ENCODE measurements at regions not wholly inside any gene's neighbourhood (a gene's known extent, or its start where the extent isn't known, plus 50 kb on each side); places are given as distances from the start of the nearest gene placed in this dataset.
"Not testable (repeated sequence)": the region's sequence is repeated elsewhere in the genome, so short reads cannot be mapped to it uniquely, and the experiment has no call there.

GRCh38 chr13:62375653-62376052 lies 960.0 kb upstream of the PCDH20 start:
- no peaks in the 10 kb centered on the region for H3K36me3 ChIP-seq
- no peaks in the 10 kb centered on the region for H3K9me3 ChIP-seq
- no peak overlapping the region for H3K27ac ChIP-seq
- TF ChIP-seq POLR2A (IDR thresholded peaks at IDR 0.05), result no peak
- TF ChIP-seq CTCF (IDR thresholded peaks at IDR 0.05), result no peak
- intact Hi-C loops (cut with DNase I), result no loop called here
- no peak overlapping the region for H3K4me3 ChIP-seq (replicated peaks in 1 of 3)
- no peak for DNase-seq
- H3K27me3 ChIP-seq, result no peaks in the 10 kb centered on the region
- 92 to 95% methylated on average over 2 of the region's 2 CpGs for WGBS, 2 donors
- H3K4me1 ChIP-seq, result no peaks in the 10 kb centered on the region

GRCh38 chr13:62371737-62372136 lies 956.1 kb upstream of the PCDH20 start:
- Histone ChIP-seq H3K27ac (no peak overlapping the region), H3K27me3 (no peaks in the 10 kb centered on the region), H3K9me3 (no peaks in the 10 kb centered on the region), H3K36me3 (no peaks in the 10 kb centered on the region), H3K4me3 (replicated peaks in 1 of 3) (no peak overlapping the region), H3K4me1 (no peaks in the 10 kb centered on the region)
- intact Hi-C loops (cut with DNase I), result no loop called here
- WGBS, 2 donors, result 90 to 92% methylated on average over 2 of the region's 2 CpGs
- DNase-seq, result no peak
- no peak for TF ChIP-seq POLR2A (IDR thresholded peaks at IDR 0.05)
- no peak for TF ChIP-seq CTCF (IDR thresholded peaks at IDR 0.05)

- WGBS, 2 donors, result 92 to 93% methylated on average over 3 of the region's 3 CpGs
- intact Hi-C loops (cut with DNase I); H3K9me3 ChIP-seq; H3K27me3 ChIP-seq; H3K4me3 ChIP-seq (replicated peaks in 1 of 3); H3K27ac ChIP-seq; DNase-seq; H3K4me1 ChIP-seq; H3K36me3 ChIP-seq: not testable (repeated sequence)
Observed at GRCh38 chr13:62367971-62368370, 952.3 kb upstream of the PCDH20 start.

- H3K27ac ChIP-seq, result no peak overlapping the region
- H3K27me3 ChIP-seq, result no peaks in the 10 kb centered on the region
- intact Hi-C loops (cut with DNase I), result no loop called here
- TF ChIP-seq POLR2A (IDR thresholded peaks at IDR 0.05), result no peak
- no peak for TF ChIP-seq CTCF (IDR thresholded peaks at IDR 0.05)
- DNase-seq, result no peak
- H3K4me3 ChIP-seq (replicated peaks in 1 of 3), result no peak overlapping the region
- H3K9me3 ChIP-seq, result no peaks in the 10 kb centered on the region
- H3K4me1 ChIP-seq, result no peaks in the 10 kb centered on the region
- no peaks in the 10 kb centered on the region for H3K36me3 ChIP-seq
Observed at GRCh38 chr13:62360609-62361008, 945.0 kb upstream of the PCDH20 start.

- intact Hi-C loops (cut with DNase I), result no loop called here
- no peaks in the 10 kb centered on the region for H3K4me1 ChIP-seq
Observed at GRCh38 chr13:62358646-62358932, 942.9 kb upstream of the PCDH20 start.

More at GRCh38 chr13:62358646-62358932, 942.9 kb upstream of the PCDH20 start:
- Histone ChIP-seq H3K9me3 (no peaks in the 10 kb centered on the region), H3K36me3 (no peaks in the 10 kb centered on the region), H3K27me3 (no peaks in the 10 kb centered on the region), H3K4me3 (replicated peaks in 1 of 3) (no peak overlapping the region), H3K27ac (no peak overlapping the region)
- DNase-seq, result no peak
- TF ChIP-seq CTCF (IDR thresholded peaks at IDR 0.05) (no peak), POLR2A (IDR thresholded peaks at IDR 0.05) (no peak)
